AG09309 (cell line): ENCODE measurements at regions not wholly inside any gene's neighbourhood (a gene's known extent, or its start where the extent isn't known, plus 50 kb on each side); places are given as distances from the start of the nearest gene placed in this dataset.
"Not testable (repeated sequence)": the region's sequence is repeated elsewhere in the genome, so short reads cannot be mapped to it uniquely, and the experiment has no call there.

Experiments
- DNase-seq: peaks from one replicate; pipeline ENCODE4 v3.0.0-alpha.2; 2010; ENCODE audit warnings: low read depth
- H3K4me3 ChIP-seq: 2 replicates; pipeline ENCODE4 v1.5.1; 2011; ENCODE audit warnings: mild to moderate bottlenecking, low read depth, low read length, moderate library complexity; ENCODE audit not compliant: control insufficient read depth
- TF ChIP-seq, protein P1 (sequence below): IDR thresholded peaks from 2 replicates; pipeline ENCODE4 v1.5.1; 2011; ENCODE audit warnings: mild to moderate bottlenecking, low read depth, low read length, inconsistent platforms; ENCODE audit not compliant: insufficient read depth, control insufficient read depth; ENCODE audit errors: missing control alignments

DNA sequence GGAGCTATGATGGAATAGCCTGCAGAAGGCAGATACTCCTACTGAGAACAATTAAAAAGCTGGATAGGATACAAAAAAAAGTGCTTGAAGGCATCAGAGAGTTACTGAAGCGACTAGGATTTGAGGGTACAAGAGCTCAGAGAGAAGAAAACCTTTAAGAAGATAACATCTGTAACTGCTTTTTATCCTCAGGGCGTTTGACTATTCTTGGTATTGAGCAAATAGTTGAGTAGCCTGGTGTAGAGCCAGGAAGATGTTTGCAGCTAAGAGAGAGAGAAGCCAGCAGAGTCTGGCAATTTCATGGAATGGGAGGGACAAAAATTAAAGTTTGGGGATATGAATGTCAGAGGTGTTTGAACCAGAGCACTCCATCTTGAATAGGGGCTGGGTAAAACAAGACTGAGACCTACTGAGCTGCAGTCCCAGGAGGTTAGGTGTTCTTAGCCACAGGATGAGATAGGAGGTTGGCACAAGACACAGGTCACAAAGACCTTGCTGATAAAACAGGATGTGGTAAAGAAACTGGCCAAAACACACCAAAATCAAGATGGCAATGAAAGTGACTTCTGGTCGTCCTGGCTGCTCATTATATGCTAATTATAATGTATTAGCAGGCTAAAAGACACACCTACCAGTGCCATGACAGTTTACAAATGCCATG lies 428.8 kb downstream of the SH2D4B start:
- H3K4me3 ChIP-seq: no peak overlapping the region
- no peak for DNase-seq
- TF ChIP-seq, protein P1, sequence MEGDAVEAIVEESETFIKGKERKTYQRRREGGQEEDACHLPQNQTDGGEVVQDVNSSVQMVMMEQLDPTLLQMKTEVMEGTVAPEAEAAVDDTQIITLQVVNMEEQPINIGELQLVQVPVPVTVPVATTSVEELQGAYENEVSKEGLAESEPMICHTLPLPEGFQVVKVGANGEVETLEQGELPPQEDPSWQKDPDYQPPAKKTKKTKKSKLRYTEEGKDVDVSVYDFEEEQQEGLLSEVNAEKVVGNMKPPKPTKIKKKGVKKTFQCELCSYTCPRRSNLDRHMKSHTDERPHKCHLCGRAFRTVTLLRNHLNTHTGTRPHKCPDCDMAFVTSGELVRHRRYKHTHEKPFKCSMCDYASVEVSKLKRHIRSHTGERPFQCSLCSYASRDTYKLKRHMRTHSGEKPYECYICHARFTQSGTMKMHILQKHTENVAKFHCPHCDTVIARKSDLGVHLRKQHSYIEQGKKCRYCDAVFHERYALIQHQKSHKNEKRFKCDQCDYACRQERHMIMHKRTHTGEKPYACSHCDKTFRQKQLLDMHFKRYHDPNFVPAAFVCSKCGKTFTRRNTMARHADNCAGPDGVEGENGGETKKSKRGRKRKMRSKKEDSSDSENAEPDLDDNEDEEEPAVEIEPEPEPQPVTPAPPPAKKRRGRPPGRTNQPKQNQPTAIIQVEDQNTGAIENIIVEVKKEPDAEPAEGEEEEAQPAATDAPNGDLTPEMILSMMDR: no peak

DNA sequence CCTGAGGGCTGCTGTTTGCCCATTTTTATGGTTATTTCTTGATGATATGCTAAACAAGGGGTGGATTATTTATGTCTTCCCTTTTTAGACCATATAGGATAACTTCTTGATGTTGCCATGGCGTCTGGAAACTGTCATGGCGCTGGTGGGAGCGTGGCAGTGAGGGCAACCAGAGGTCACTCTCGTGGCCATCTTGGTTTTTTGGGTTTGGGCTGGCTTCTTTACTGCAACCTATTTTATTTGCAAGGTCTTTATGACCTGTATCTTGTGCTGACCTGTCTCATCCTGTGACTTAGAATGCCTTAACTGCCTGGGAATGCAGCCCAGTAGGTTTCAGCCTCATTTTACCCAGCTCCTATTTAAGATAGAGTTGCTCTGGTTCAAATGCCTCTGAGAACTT lies 429.7 kb downstream of the SH2D4B start:
- not testable (repeated sequence) for DNase-seq

DNA sequence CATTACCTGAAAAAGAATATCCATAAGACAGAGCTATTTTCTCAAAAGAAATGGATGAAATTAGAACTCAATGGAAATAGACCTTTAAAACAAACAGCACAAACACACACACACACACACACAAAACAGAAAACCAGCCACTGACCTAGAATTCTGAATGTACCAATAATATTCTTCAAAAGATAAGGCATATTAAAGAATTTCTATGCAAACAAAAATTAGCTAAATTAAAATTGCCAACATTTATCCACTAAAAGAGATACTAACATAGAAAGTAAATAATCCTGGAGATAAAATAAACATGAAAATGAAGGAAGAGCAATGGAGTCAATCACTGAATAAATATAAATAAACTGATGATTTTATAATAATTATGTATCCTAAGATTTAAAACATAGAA lies 431.2 kb downstream of the SH2D4B start:
- no peak overlapping the region for H3K4me3 ChIP-seq
- TF ChIP-seq, protein P1: no peak
- DNase-seq: no peak

More for the DNA sequence above, 429.7 kb downstream of the SH2D4B start:
- not testable (repeated sequence) for H3K4me3 ChIP-seq

DNA sequence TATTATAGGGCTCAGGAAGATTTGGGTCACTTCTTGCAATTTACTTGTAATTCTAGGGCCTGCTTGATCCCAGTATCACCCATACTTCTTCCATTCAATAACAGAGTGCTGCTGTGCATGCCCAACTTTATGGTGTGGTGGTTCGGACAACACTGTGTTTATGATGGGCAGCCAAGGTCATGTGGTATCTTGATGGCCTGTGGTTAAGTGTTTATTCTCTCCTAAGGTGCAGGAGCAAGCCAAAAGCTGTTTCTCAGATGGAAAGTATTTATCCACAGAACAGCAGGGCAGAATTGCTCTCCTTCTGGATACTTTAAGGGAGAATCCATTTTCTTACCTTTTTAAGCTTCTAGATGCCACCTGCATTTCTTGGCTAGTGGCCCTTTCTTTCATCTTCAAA lies 433.8 kb downstream of the SH2D4B start:
- no peak for DNase-seq
- no peak overlapping the region for H3K4me3 ChIP-seq
- TF ChIP-seq, protein P1: no peak

DNA sequence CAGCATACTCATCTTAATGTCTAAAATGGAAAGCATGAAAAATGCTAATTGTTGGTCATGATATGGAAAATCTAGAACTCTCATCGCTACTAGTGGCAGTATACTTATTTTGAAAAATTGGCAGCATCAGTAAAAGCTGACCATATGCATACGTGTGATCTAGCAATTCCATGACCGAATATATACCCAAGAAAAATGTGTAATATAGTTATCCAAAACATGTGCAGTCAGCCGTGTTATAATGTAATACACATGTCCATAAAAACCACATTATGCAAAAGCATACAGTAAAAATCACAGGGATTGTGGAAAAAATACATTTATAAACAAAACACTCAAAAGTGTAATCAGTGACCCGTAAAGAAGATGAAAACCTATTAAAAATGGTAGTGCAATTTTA lies 439.0 kb downstream of the SH2D4B start:
- DNase-seq: no peak
- TF ChIP-seq, protein P1: no peak
- no peak overlapping the region for H3K4me3 ChIP-seq

DNA sequence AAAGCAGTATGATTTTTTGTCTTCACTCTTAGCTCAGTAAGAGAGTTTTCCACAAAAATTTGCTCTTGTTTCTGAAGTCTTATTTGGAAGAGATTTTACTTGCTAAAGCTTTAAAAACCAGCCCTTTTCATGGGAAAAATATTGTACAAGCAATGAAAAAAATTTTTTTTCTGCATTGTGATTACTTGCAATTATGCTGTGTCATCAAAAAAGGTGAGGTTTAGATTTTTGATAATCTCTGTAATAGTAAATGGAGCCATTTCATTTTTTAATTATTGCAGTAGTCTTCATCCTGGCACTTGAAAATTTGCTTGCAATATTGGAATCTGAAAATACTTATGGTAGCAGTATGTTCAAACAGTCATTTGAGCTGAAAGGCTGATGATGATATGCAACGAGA lies 447.4 kb downstream of the SH2D4B start:
- TF ChIP-seq, protein P1: no peak
- DNase-seq: no peak
- no peak overlapping the region for H3K4me3 ChIP-seq

DNA sequence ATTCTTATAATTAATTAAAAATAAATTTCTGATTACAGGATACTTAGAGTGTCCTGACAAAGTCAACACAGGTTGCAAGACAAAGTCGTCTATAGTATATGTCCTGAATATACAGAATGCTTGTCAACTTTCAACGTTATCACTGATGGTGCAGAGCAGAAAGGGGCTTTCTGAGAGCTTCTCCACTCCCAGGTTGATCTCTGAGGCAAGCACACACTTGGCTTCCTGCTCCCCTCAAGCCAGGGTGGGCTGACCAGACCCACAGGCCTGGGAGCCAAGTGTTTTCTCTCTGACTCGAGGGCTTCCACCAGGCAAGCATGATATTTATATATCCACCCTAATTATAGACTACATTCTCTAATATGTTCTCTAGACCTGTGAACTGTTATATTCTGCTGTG lies 448.9 kb downstream of the SH2D4B start:
- TF ChIP-seq, protein P1: no peak
- no peak for DNase-seq
- no peak overlapping the region for H3K4me3 ChIP-seq
